IPS-NIHi7 (cell line): ENCODE measurements at regions not wholly inside any gene's neighbourhood (a gene's known extent, or its start where the extent isn't known, plus 50 kb on each side); places are given as distances from the start of the nearest gene placed in this dataset.
"Not testable (repeated sequence)": the region's sequence is repeated elsewhere in the genome, so short reads cannot be mapped to it uniquely, and the experiment has no call there.

ENCODE experiments used
- DNase-seq: peaks from one replicate; pipeline ENCODE4 v3.0.0; 2012; ENCODE audit warnings: mixed read lengths; ENCODE audit errors: extremely low spot score

DNA sequence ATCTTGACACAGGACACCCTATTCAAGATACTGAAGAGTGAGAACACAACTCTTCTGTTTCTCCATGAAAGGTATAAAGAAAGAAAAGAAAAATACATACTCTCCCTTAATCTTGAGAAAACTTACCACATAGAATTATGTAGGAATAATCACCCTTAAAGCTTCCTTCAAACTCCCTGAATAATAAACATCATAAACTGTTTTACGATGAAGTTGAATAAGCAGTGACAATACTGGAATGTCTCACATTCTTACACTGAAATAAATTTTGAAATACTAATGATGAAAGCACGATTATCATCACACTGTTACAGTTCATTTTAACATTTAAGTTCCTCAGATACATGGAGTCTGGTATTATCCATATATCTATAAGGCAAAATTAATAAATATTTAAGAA lies 306.2 kb downstream of the IPMK start:
- no peak for DNase-seq

- no peak for DNase-seq
These were observed 307.3 kb downstream of the IPMK start for GRCh38 chr10:57960406-57960805.

- DNase-seq = no peak
These were observed 308.2 kb downstream of the IPMK start for GRCh38 chr10:57959318-57960006.

DNA sequence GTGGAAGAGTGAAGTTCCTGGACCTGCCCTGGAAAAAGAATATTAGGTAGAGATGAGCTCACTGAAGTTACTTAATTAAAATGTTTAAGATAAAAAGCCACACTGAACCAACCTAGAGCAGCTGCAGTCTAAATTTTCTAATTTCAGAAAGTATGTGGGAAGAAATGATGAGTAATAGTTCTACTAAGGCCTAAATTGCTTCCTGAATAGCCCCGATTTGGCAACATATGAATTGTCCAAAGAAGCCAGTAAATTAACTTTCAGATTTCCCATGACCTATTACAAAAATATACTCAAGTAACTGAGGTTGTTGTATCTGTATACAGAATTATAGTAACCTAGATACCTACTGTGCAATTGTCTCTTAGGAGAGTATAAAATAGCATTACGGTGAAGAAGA lies 312.6 kb downstream of the IPMK start:
- no peak for DNase-seq

DNA sequence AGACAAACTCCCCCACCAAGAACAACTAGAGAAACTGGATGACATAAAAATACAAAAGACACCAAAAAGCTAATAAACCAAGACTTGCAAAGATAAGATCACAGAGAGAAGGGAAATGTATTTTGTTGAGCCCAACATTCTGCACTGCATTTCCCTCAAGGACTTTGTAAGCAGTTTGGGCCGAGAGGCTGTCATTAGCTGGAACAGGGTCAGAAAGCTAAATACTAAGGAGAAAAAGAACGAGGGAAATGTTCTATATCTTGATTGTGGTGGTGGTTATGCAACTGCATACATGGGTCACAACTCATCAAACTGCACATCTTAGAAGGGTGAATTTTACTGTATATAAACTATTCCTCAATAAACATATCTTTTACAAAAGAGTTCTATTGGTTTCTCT lies 315.0 kb downstream of the IPMK start:
- no peak for DNase-seq

DNA sequence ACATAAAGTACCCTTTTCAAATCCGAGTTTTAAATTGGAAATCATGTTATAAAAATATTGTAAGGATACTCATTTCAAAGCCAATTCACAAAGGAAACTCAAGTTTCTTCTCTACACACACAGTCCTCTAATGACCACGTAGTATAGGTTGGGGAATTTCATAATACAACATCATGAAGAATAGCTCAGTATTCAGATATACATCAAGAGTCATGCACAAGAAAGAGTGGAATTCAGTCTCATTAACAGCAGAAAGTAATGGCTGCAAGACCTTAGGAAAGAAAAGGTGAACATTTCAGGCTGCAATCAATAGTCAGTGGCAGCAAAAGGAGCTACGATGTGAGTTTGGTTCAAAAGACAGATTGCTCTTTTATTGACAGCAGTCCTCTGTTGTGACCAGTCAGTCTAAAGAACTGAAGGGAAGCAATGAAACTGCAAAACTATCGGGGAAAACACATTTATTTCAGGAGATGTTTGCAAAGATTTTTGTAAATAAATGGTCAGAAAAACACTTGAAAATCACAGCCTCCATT lies 317.2 kb downstream of the IPMK start:
- no peak for DNase-seq

DNA sequence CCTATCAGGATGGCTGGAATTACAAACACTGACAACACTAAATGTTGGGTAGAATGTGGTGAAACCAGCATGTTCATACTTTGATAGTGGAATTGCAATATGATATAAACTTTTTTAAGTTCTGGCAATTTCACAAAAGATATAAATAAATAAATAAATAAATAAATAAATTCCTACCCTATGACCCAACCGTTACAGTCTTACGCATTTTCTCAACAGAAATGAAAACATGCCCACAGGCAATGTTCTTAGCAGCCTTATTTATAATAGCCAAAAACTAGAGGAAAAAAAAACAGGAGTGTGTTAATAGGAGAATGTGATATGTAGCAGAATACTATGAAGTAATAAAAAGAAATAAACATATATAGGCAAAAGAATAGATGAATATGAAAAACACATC lies 318.9 kb downstream of the IPMK start:
- no peak for DNase-seq

DNA sequence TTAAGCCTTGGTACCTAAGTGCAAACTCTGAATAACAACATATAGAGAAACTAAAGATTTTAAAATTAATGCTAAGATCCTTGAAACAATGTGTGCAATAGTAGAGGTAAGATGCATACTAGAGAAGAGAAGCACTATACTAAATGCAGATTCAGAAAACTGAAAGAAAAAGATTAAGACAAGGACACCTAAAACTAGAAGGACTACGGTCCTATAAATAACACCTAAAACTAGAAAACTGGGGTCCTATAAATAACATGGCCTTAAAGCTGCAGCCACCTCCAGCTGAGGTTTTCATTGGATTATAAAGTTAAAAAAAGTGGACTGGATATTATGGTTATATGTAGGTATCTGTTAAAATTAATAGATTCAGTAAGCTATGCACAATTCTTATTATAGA lies 320.9 kb downstream of the IPMK start:
- DNase-seq = no peak

DNA sequence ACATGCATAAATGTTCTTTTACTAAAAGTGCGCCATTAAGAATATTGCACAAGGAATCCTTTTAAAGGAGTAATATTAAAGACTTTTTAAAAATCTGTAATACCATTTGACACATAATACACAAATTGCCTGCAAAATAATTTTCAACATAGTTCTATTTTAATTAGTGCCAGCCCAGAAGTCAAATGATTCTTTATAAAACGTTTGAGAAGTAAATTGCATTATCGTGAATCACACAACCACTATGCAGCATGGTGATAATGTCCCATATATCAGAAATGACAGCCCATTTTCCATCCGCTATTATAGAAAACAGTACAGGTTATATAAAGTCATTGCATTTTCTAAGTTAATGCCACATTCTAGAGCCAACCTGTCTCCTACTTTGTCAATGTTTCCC lies 324.0 kb downstream of the IPMK start:
- DNase-seq = no peak

DNA sequence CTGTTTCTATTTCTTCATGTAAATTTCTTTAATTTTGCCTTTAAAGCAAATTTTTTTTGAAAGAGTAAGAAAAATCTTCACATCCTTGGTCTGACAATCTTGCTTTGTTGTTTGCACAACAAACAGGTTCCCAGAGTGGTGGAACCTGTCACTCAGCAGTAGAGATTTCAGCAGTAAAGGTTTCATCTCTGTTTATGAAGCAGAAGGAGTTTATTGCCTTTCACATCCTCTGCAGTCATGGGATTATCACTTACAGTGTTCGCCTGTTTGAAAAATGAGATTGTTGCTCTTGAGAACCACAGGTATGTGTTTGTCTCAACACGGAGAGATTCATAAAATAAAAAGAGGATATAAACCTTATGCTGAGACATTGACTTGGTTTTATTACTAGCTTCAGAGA lies 342.6 kb downstream of the IPMK start:
- no peak for DNase-seq

DNA sequence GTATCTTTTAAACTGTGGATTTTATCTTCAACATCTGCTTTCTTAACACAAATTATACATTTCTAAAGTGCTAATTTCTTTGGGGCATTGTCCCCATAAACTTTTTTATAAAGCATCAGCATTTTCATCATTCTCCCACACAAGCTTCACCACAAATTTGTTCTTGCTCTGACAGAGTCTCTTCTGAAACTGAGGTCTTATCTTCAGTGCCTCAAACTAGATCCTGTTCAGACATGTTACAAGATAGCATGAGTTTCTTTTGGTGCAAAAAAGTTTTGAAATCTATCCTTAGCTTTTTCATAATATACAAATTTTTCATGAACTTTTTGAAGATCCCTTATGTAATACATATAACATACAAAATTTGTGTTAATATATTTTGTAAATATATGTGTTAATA lies 346.6 kb downstream of the IPMK start:
- no peak for DNase-seq

- no peak for DNase-seq
These were observed 347.8 kb downstream of the IPMK start for GRCh38 chr10:57919864-57920263.

- no peak for DNase-seq
These were observed 350.7 kb downstream of the IPMK start for GRCh38 chr10:57917019-57917418.

- DNase-seq = no peak
These were observed 361.8 kb downstream of the IPMK start for GRCh38 chr10:57905861-57906260.

DNA sequence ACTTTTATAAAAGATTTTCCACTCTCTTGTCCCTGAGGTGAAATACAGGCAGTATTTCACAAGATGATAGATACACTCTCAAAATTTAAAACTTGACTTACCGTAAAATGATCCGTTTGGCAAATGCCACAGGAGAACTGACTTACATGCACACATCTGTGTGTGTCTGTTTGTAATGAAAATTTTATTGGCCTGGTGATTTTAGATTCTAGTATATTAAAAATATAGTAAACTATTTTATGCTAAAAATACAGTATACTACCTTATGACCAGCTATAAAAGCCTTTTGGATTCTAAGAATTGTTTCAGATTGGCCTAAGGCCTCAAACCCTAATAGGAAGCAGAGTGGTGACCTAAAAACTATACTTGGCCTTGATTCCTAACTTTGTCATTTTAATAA lies 362.7 kb downstream of the IPMK start:
- no peak for DNase-seq

- DNase-seq = no peak
These were observed 369.5 kb downstream of the IPMK start for GRCh38 chr10:57898231-57898630.

GRCh38 chr10:57897611-57898010 lies 370.1 kb downstream of the IPMK start:
- no peak for DNase-seq

DNA sequence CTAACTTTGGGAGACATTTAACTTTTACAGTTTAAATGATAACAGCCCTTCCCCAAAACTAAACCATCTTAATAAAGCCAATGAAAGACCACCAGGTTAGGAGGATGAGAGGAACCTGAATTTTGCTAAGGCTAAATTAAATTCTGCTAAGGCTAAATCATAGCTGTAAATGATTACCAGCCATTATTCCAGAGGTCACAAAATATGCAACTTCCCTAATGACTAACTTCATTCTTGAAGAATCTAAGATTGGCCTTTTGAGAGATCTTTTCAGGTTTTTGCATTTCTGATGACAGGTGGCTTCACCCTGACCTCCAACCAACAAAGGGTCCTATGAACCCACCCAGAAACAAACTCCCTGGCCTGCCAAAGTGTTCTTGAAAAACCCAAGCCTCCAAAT lies 373.3 kb downstream of the IPMK start:
- DNase-seq = no peak

DNA sequence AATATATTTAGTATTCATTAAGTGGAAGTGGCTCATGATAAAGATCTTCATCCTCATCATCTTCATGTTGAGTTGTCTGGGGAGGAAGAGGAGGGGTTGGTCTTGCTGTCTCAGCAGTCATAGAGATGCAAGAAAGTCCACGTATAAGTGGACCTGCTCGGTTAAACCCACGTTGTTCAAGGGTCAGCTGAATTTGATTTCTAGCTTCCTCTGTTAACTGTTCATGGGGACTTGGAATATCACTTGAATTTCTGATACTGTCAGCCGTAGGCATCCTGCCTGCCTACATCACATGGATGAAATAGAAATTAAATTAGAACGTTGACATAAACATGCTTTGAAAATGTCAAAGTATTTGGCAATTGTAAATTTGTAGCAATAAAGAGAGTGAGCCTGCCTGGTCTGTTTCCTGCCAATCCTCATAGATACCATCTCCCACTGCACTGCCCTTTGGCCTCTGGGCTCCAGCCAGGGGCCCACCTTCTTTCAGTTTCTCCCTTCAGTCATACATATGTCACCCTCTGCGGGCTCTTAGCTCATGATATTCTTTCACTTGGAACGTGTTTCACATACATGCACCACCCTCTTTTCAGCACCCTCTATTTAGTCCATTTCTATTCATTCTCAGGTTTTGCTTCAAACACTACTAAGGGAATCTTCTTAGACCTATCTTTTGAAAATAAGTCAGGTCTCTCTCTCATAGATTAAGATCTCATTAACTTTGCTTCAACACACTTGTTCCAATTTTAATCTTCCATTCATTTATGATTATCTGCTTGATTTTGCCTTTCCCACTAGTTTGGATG lies 376.3 kb downstream of the IPMK start:
- DNase-seq = no peak

DNA sequence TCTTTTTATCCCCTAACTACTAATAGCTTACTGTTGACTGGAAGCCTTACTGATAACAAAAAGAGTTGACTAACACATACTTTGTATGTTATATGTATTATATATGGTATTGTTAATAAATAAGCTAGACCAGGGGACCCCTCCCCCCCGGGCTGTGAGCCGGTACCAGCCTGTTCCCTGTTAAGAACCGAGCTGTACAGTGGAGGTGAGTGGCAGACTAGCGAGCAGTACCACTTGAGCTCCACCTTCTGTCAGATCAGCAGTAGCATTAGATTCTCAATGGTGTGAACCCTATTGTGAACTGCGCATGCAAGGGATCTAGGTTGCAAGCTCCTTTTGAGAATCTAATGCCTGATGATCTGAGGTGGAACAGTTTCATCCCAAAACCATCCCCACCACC lies 377.0 kb downstream of the IPMK start:
- no peak for DNase-seq

DNA sequence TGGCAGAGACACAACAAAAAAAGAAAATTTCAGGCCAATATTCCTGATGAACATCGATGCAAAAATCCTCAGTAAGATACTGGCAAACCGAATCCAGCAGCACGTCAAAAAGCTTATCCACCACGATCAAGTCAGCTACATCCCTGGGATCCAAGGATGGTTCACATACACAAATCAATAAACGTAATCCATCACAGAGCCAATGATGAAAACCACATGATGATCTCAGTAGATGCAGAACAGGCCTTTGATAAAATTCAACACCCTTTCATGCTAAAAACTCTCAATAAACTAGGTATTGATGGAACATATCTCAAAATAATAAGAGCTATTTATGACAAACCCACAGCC lies 382.1 kb downstream of the IPMK start:
- DNase-seq = not testable (repeated sequence)

GRCh38 chr10:57884965-57885617 lies 382.6 kb downstream of the IPMK start:
- no peak for DNase-seq

GRCh38 chr10:57884407-57884806 lies 383.3 kb downstream of the IPMK start:
- DNase-seq = no peak
